ENCODE measurements at regions not wholly inside any gene's neighbourhood (a gene's known extent, or its start where the extent isn't known, plus 50 kb on each side); places are given as distances from the start of the nearest gene placed in this dataset.

- no peak for DNase-seq
Measured at GRCh38 chr4:32341342-32341741, 1621.2 kb downstream of the PCDH7 start.

- no peak for DNase-seq
Measured at GRCh38 chr4:32342054-32342453, 1621.9 kb downstream of the PCDH7 start.

GRCh38 chr4:32349026-32349425 is 1628.9 kb downstream of the PCDH7 start:
- DNase-seq: no peak

GRCh38 chr4:32374206-32374605 is 1654.0 kb downstream of the PCDH7 start:
- no peak for DNase-seq

- DNase-seq: no peak
Measured at GRCh38 chr4:32393806-32394205, 1673.6 kb downstream of the PCDH7 start.

- DNase-seq: no peak
Measured at GRCh38 chr4:32394255-32394654, 1674.1 kb downstream of the PCDH7 start.

- DNase-seq: no peak
Measured at GRCh38 chr4:32396507-32397070, 1676.4 kb downstream of the PCDH7 start.

- no peak for DNase-seq
Measured at GRCh38 chr4:32400870-32401269, 1680.7 kb downstream of the PCDH7 start.

GRCh38 chr4:32417113-32417704 is 1697.0 kb downstream of the PCDH7 start:
- DNase-seq: no peak

- DNase-seq: no peak
Measured at GRCh38 chr4:32423267-32423666, 1703.1 kb downstream of the PCDH7 start.

- no peak for DNase-seq
Measured at GRCh38 chr4:32425243-32425642, 1705.1 kb downstream of the PCDH7 start.

- no peak for DNase-seq
Measured at GRCh38 chr4:32427566-32427965, 1707.4 kb downstream of the PCDH7 start.

- DNase-seq: no peak
Measured at GRCh38 chr4:32429151-32429550, 1709.0 kb downstream of the PCDH7 start.

GRCh38 chr4:32435308-32435707 is 1715.1 kb downstream of the PCDH7 start:
- no peak for DNase-seq

GRCh38 chr4:32436816-32437215 is 1716.6 kb downstream of the PCDH7 start:
- no peak for DNase-seq

GRCh38 chr4:32440391-32440790 is 1720.2 kb downstream of the PCDH7 start:
- no peak for DNase-seq

- DNase-seq: no peak
Measured at GRCh38 chr4:32454482-32454881, 1734.3 kb downstream of the PCDH7 start.

- no peak for DNase-seq
Measured at GRCh38 chr4:32455231-32455630, 1735.1 kb downstream of the PCDH7 start.

- no peak for DNase-seq
Measured at GRCh38 chr4:32460972-32461371, 1740.8 kb downstream of the PCDH7 start.

GRCh38 chr4:32462944-32463343 is 1742.8 kb downstream of the PCDH7 start:
- DNase-seq: no peak

GRCh38 chr4:32470087-32470585 is 1750.0 kb downstream of the PCDH7 start:
- DNase-seq: no peak

- no peak for DNase-seq
Measured at GRCh38 chr4:32472918-32473317, 1752.7 kb downstream of the PCDH7 start.

- no peak for DNase-seq
Measured at GRCh38 chr4:32475710-32476109, 1755.5 kb downstream of the PCDH7 start.

- no peak for DNase-seq
Measured at GRCh38 chr4:32477518-32477917, 1757.3 kb downstream of the PCDH7 start.

GRCh38 chr4:32485956-32486355 is 1765.8 kb downstream of the PCDH7 start:
- no peak for DNase-seq

Measured in right forelimb (tissue), 1 donor.